Endometrium (tissue), 2 donors: ENCODE measurements at regions not wholly inside any gene's neighbourhood (a gene's known extent, or its start where the extent isn't known, plus 50 kb on each side); places are given as distances from the start of the nearest gene placed in this dataset.

Experiments
- FAIRE-seq: peaks from 2 replicates; lab custom pipeline; 2012; peaks lifted over from hg19 to GRCh38; lab: Jason Lieb, UNC
- donor health status: control.
- donor health status: control.

DNA sequence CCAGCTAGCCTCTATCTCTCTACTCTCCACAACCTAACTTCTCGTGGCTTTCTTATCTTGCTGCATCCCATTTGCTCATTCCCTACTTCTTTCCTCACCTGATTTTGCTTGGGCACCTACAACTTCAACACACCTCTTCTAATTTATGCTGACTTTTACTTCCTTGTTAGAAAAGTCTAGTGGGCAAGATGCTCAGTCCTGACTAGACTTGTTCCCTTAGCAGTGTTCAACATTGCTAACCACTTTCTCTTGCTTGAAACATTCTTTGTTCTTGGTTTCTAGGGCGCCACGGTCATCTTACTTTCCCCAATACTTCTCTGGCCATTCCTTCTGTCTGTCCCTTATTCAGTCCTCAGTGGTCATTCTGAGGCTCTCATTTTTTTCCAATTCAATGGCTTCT, 454.7 kb upstream of the CWC22 start:
- FAIRE-seq = no peak

DNA sequence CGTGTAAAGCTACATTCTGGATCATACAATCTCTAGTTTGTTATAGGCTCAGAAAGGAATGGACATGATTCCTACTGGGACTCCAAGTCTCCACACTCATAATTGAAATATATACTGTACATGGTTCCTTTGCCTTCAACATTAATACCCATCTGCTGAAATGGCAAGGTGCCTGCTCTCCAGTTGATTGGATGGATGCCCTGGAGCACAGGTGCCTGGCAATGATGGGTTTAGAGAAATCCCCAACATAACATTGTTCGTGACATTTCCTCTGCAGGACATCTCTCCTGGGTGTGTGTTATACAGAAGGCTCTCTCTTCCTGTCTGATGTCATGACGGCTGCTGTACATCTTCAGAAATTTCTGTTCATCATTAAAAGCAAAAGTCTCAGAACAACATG, 449.7 kb upstream of the CWC22 start:
- FAIRE-seq = no peak

DNA sequence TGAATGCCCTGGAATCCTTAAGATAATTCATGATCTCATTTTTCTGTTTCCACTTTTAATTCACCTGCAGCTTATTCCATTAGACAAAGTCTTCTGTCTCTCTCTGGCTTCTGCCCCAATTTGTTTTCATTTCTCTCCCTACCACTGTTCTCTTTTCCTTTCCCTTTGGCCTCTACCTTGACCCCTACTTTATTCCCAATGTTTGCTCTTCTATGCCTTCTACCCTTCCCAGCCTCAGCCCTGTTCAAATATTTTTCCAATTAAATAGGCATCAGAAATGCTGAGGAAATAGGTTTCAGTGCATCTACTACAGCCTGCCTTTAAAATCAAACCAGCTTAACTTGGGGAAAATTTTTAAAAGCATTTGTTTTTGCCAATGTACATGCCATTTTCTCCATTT, 443.7 kb upstream of the CWC22 start:
- FAIRE-seq = no peak

DNA sequence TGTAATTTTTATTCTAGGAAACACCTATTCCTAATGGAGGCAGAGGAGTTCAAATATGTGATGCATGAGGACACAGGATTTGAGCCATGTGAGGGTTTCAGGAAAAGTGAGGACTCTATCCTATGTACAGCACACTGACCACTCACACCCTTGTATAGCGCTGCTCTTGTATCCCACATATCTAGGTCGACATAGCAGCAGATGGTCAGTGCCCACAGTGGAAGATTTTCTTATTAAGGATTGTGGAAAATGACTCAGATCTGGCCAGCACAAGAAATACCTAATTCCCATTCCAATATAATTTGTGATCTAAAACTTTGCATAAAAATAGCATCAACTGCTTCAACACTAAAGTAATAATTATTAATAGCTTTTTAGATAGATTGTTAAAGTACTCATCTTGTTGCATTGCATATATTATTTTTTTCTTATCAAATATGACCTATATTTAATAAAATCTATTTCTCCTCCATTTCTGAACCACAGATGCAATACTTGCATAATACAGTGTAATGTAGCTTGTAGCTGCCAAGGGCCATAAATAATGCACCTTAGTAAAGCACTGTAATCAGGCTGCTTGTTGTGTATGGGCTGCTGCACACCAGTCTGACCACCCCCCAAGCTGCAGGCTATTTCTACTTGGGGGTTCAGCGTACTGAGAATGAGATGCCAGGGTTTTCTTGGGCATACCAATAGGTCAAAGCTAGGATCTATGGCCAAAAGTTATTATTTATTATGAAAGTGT, 442.2 kb upstream of the CWC22 start:
- FAIRE-seq = no peak

DNA sequence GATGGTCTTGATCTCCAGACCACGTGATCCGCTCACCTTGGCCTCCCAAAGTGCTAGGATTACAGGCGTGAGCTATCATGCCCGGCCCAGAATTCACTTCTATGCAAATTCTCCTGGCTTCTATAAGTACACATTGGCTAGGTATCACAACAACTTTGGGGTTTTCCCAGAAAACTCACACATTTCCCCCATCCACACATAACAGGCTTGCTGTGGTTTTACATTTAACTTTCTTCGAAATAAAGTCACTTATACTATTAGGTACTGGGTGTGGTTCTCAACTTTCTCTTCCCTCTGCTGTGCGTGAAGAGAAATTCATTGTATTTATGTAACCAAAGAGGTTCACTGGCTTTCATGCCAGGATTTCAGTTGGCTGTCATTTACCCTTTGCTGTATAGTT, 439.4 kb upstream of the CWC22 start:
- FAIRE-seq = no peak

DNA sequence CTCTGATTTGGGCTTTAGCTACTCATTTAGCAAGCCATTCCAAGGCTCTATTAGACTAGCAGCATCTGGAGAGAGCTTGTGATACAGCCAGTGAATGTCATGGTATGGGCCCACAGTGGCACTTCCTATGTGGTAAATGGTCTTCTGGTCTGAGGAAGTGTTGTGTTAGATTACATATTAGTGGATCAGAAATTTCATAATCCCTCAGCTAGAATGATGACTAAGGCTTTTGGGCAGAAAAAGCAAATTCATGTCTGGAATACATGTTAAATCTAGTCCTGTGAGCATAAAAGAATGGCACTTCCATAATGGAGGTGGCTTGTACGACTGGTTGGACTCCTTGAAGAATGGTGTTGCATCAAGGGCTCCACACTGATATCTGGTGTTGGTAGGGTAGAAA, 436.8 kb upstream of the CWC22 start:
- FAIRE-seq = no peak

DNA sequence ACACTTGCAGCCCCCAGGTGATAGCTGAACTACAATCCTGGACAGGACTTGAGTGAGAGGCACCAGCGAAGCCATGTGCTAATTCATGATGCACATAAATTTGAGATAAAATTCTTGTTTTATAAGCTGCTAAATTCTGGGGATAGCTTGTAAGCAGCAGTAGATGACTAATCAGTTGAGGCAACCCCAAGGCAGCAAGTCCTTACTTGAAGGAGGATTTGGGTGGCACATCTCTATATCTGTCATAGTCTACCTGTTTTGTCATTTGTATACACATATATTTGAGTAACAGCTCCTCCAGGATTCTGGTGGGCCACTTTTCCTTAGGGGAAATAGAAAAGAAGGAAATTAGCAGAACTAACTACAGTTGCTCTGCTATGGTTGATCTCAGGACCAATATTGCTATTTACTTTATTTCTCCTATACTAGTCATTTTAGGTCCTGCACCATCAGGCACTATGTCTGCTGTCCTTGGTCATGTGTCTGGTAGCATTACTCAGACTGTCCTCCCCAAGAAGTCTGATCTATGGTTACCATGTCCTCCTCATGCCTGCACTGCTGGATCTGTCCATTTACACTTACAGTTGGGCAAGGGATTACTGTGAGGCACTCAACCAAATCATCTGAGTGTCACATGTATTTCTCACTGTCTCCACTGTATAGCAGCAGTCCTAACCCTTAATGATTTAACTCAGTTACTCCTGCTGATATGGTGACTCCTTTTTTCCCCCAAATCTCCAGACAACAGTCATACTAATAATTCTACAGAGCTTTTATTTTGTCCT, 436.0 kb upstream of the CWC22 start:
- no peak for FAIRE-seq

DNA sequence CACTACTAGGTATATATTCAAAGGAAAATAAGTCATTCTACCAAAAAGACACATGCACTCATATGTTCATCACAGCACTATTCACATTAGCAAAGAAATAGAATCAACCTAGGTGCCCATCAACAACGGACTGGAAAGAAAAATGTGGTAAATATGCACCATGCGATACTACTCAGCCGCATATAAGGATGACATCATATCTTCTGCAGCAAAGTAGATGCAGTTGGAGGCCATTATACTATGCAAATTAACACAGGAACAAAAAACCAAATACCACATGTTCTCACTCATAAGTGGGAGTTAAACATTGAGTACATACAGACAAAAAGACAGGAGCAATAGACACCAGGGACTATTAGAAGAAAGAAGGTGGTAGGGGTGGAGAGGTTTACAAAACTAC, 412.1 kb upstream of the CWC22 start:
- FAIRE-seq = no peak

DNA sequence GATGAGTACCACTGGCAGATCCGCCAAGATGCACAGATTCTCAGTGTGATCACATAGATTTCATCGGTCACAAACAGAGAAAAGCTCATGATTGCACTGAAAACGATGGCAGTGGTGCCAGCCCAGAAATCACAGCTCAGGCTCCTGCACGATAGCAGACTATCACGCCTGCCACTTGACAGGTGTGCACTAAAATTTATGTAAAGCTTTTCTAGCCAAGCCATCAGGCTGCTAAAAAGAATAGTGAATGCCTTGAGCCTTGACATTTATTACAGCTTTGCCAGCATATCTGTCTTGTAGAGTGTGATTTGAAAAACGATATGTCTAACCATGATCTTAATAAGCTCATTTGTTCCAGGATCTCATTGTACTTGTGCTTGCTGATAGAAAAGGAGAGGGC, 409.5 kb upstream of the CWC22 start:
- FAIRE-seq = no peak

DNA sequence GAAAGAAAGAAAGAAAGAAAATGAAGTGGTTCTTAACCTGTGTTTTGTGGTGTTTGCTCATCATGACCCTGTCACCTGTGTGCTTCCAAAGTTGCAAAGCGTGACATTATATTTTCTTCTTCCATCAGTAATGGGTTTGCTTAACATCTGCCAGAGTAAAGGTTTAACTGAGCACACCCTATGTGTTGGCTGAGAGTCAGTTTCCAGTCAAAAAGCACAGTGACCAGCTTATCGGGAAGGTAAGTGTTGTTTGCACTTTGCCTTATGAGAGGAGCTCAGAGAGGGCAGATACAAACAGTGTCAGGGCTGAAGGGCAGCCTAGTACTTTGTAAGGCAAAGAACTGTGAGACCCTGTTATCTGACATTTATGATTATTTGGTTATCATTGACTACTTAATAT, 406.2 kb upstream of the CWC22 start:
- no peak for FAIRE-seq

DNA sequence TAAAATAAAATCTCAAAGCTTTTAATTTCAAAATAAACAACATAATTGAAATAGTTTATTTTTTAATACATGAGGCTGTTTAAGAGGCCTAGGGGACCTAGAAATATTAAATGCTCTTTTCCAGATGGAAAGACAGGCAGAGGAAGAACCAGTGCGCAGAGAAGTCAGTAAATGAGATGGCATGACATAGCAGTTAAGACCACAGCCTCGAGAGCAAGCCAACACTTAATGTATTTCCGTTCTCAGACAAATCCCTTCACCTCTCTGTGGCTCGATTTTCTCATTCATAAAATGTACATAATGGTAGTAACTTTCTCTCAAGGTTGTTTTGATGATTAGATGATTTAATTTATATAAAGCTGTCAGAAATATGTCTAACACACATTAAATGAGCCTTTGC, 405.1 kb upstream of the CWC22 start:
- no peak for FAIRE-seq

DNA sequence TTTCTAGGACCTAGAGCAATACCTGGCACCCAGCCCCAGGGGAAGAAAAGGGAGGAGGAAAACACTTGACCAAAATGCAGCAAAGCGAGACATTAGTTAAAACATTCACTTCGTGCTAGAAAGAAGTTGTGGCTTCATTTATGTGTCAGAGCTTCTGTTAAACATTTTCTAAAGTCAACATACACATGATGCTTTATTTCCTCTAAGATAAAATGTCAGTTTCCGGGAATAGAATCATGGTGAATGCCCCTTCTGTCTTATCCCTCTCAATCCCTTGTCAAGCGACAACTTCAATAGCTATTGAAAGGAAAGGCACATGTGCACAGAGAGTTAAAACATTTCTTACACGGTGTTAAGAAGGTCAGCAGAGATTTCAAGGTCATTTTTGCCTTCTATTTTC, 404.6 kb upstream of the CWC22 start:
- no peak for FAIRE-seq

DNA sequence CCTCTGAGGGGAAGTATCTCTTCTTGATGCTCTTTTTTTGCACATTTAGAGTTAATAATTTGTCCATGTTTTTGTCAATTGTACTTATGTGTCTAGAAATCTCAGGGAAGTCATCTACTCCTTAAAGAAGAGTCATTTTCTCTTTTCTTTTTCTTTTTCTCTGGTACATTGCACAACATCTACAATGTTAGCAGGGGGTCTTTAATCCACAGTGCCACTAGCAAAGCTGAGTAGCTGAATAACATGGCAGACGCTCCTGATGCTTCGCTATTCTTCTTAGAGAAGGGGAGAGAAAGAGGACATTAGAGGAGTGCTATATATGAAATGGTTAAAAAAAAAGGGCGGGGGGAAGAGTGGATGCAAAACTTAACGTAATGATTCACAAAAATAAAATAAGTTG, 399.6 kb upstream of the CWC22 start:
- FAIRE-seq = no peak

DNA sequence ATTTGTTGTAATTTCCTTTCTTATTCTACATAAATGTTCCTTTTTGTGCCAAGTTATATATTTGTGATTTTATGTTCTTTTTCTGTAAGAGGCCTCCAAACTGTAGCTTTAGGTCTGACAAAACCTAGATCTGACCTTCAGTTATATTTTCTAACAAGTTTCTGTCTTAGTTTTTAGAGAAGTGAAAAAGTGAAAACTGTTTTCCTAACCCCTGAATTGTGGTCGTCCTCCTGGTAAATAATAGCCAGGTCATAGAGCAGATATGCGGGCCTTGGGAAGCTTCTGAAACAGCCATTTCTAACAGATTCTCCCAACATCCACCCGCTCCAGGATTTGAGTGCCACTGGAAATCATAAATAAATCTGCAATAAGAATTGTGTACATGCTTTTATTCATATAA, 398.4 kb upstream of the CWC22 start:
- FAIRE-seq = no peak

DNA sequence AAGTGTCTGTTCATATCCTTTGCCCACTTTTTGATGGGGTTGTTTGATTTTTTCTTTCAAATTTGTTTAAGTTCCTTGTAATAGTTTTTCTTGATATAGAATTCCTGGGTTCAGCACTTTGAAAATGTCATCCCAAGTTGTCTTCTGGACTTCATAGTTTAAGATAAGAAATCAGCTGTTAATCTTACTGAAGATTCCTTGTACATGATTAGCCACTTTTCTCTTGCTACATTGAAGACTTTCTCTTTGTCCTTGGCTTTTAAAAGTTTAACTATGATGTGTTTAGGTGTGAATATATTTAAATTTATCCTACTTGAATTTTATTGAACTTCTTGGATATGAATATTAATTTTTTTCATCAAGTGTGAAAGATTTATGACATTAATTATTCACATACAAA, 387.2 kb upstream of the CWC22 start:
- FAIRE-seq = no peak

DNA sequence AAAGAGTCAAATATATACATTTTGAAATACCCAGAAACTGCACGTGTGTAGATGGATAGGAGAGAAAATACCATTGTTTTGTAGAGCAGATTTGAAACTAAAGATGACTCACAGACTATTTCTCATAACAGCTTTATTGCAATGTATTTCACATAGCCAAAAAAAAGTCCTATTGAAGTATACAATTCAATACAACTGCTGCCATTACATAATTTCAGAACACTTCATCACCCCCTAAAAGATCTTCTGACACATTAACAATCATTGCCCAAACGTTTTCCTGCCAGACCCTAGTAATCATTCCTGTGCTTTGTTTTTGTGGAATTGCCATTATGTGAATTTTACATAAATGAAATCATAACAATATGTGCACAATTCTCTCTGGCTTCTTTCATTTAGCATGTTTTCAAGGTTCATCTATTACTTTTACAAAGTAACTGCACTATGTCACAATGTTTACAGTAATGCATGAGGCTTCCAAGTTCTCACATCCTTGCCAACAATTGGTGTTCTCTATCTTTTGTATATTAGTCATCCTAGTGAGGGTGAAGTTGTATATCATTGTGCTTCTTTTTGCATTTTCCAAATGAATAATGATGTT, 378.6 kb upstream of the CWC22 start:
- FAIRE-seq = peak; percentile 69

DNA sequence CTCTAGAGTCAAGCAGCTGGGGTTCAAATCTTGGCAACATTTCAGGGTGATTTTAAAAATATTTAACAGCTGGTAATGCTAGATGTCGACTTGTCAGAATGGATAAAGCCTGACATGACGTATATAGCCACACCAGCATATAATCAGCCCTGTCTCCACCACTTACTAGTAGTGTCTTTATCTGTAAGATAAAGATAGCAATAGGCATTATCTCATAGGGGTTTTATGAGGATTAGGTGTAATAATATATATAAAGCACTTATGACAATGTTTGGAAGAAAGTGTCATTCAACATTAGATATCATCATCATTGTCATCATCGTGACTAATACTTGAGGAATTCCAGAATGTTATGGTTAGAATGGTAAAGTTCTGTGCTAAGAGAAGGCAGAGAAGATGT, 369.0 kb upstream of the CWC22 start:
- FAIRE-seq = no peak

DNA sequence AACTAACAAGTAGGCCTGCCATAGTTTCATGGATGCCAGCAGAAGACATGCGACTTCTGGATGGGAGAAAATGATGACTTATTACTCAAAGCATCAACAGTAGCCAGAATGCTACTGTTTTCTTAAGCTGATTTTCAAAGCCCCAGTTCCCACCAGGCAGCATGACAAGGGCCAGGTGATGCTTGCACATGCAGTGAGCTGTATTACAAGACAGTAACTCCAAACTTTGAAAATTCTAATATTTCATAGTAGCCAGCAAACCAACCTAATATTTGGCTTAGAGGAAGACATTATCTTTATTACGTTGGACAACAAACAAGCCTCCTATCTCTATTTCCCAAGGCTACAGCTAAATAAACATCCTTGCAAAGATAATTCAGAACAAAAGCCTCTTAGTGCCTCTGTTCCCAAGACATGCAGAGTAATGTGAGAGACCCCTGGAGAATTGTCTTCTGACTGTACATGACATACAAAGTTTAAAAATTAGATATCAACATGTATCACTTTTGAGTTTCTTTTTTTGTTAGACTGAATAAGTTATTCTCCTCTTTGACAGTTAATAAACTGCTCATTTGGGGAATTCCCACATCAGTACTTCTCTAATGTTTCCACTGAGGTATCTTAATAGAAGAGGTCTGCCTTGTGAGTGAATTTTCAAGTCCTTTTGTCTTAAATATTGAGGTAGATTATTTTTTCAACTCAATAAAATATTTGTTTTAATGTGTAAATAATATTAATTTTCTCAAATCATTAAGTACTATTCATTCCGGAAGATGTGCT, 367.6 kb upstream of the CWC22 start:
- FAIRE-seq = no peak

DNA sequence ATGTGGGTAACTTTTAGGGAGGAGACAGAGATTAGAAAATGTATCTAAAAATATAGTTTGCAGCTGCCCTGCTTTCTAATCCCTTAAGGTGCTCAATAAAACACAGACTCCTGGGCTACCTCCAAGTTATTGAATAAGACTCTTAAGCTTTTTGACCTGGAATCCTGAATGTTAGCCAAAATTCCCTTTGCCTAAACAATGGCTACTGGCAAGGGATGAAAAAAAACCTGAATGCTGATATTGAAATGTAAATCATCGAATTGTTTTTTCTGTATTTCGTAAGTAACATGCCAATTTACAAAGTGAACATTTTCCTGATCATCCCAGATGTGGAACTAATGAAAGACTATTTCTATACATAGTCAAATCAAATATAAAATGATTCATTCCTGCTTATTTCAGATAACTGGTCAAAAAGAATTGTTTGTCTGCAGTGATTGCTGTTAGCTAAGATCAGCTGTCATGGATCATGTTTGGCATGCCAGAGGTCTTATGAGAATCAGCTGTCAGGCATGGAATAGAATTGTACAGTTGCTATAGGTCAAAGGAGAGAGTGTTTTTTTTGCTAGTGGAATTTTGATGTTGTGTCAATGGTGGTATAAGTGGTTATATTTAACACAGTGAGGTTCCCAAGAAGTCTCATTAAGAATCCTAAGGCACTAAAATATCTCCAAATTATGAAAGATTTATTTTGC, 363.6 kb upstream of the CWC22 start:
- no peak for FAIRE-seq

DNA sequence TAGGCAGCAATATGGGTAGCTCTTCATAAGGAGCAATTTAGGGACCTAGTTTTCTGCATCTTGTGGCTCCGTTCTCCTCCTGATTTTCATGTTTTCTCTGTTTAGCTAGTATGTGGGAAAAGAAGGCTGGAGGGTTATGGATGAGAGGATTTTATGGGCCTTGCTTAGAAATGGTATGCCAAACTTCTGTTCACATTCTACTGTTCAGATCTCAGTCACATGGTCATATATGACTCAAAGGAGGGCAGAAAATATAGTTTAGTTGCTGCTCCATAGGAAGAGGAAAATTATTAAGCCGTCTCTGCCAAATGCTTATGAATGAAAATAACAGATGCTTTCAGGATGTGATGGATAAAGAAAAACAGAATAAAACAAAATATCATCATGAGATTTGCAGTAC, 361.8 kb upstream of the CWC22 start:
- no peak for FAIRE-seq

DNA sequence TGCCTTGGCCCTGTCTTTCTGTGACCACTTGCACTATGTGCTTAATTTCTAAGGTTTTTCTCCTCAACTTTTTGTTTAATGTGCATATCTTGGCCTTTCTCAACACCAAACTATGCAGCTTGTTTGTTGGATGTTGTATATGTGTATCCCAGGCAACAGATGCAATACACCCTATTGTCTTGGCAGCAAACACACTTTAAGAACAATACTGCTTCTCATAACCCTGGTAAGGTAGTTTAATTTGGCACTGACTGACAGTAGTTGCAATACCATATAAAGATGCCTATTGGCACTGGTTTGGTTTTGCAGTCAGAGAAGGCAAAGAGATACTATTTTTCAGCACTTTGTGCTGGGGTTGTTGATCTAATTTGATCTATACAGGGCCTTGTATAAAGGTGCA, 360.7 kb upstream of the CWC22 start:
- no peak for FAIRE-seq

DNA sequence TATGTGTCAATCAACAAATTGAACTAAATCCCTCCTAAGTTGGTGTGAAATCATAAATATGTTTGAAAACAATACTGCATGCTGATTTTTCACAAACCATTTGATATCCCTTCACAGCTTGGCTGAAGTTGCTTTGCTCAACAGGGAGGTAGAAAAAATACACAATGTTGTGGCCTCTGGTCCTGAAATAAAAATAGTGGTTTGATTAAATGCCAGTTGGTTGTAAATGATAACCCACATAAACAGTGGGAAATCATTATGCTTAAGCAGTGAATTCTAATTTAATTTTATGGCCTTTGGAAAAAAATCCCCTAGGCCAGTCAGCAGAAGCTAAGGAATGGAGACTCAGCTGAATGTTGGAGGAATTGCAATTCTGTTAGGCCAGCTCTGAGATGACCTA, 359.4 kb upstream of the CWC22 start:
- FAIRE-seq = no peak
